ENCODE measurements at regions not wholly inside any gene's neighbourhood (a gene's known extent, or its start where the extent isn't known, plus 50 kb on each side); places are given as distances from the start of the nearest gene placed in this dataset.

GRCh38 chr6:10309457-10310329 is 105.2 kb downstream of the TFAP2A start:
- Histone ChIP-seq H3K9me3 (ENCODE audit: control insufficient read depth in 2 of 2, insufficient read depth in 1 of 2, low read length in 1 of 2) (no peaks in the 10 kb centered on the region), H3K27ac (ENCODE audit: low read depth in 1 of 2, low read length in 1 of 2) (no peak overlapping the region), H3K27me3 (ENCODE audit: control insufficient read depth in 2 of 2, insufficient read depth in 1 of 2, low read length in 1 of 2) (no peaks in the 10 kb centered on the region), H3K4me3 (ENCODE audit: low read length in 2 of 2) (no peak overlapping the region), H3K36me3 (ENCODE audit: control insufficient read depth in 2 of 2, insufficient read depth in 2 of 2, low read length in 1 of 2) (no peaks in the 10 kb centered on the region), H3K4me1 (ENCODE audit: control insufficient read depth in 2 of 2, insufficient read depth in 2 of 2, low read length in 2 of 2) (no peaks in the 10 kb centered on the region)
- DNase-seq (ENCODE audit: low read depth in 6 of 9, low spot score in 9 of 9), result no peak
- WGBS, result 66% methylated on average over 7 of the region's 7 CpGs

GRCh38 chr6:10307476-10307875 is 107.4 kb downstream of the TFAP2A start:
- Histone ChIP-seq H3K9me3 (ENCODE audit: control insufficient read depth in 2 of 2, insufficient read depth in 1 of 2, low read length in 1 of 2) (no peaks in the 10 kb centered on the region), H3K36me3 (ENCODE audit: control insufficient read depth in 2 of 2, insufficient read depth in 2 of 2, low read length in 1 of 2) (no peaks in the 10 kb centered on the region), H3K27ac (ENCODE audit: low read depth in 1 of 2, low read length in 1 of 2) (no peak overlapping the region), H3K4me1 (ENCODE audit: control insufficient read depth in 2 of 2, insufficient read depth in 2 of 2, low read length in 2 of 2) (no peaks in the 10 kb centered on the region), H3K27me3 (ENCODE audit: control insufficient read depth in 2 of 2, insufficient read depth in 1 of 2, low read length in 1 of 2) (no peaks in the 10 kb centered on the region), H3K4me3 (ENCODE audit: low read length in 2 of 2) (no peak overlapping the region)
- 89% methylated on average over 3 of the region's 3 CpGs for WGBS
- DNase-seq (ENCODE audit: low read depth in 6 of 9, low spot score in 9 of 9), result no peak

- Histone ChIP-seq H3K27ac (ENCODE audit: low read depth in 1 of 2, low read length in 1 of 2) (no peak overlapping the region), H3K4me3 (ENCODE audit: low read length in 2 of 2) (no peak overlapping the region), H3K9me3 (ENCODE audit: control insufficient read depth in 2 of 2, insufficient read depth in 1 of 2, low read length in 1 of 2) (no peaks in the 10 kb centered on the region), H3K27me3 (ENCODE audit: control insufficient read depth in 2 of 2, insufficient read depth in 1 of 2, low read length in 1 of 2) (no peaks in the 10 kb centered on the region), H3K4me1 (ENCODE audit: control insufficient read depth in 2 of 2, insufficient read depth in 2 of 2, low read length in 2 of 2) (no peaks in the 10 kb centered on the region), H3K36me3 (ENCODE audit: control insufficient read depth in 2 of 2, insufficient read depth in 2 of 2, low read length in 1 of 2) (no peaks in the 10 kb centered on the region)
- DNase-seq (ENCODE audit: low read depth in 6 of 9, low spot score in 9 of 9), result no peak
- WGBS, result 98% methylated on average over 7 of the region's 7 CpGs
These were observed 107.8 kb downstream of the TFAP2A start for GRCh38 chr6:10307028-10307427.

GRCh38 chr6:10305790-10306415 is 109.0 kb downstream of the TFAP2A start:
- no peaks in the 10 kb centered on the region for H3K36me3 ChIP-seq (ENCODE audit: control insufficient read depth in 2 of 2, insufficient read depth in 2 of 2, low read length in 1 of 2)
- H3K27ac ChIP-seq (ENCODE audit: low read depth in 1 of 2, low read length in 1 of 2), result no peak overlapping the region
- H3K4me3 ChIP-seq (ENCODE audit: low read length in 2 of 2), result no peak overlapping the region
- H3K9me3 ChIP-seq (ENCODE audit: control insufficient read depth in 2 of 2, insufficient read depth in 1 of 2, low read length in 1 of 2), result no peaks in the 10 kb centered on the region
- 91% methylated on average over 7 of the region's 7 CpGs for WGBS
- no peaks in the 10 kb centered on the region for H3K27me3 ChIP-seq (ENCODE audit: control insufficient read depth in 2 of 2, insufficient read depth in 1 of 2, low read length in 1 of 2)
- no peaks in the 10 kb centered on the region for H3K4me1 ChIP-seq (ENCODE audit: control insufficient read depth in 2 of 2, insufficient read depth in 2 of 2, low read length in 2 of 2)
- no peak for DNase-seq (ENCODE audit: low read depth in 6 of 9, low spot score in 9 of 9)

GRCh38 chr6:10303608-10304506 is 111.0 kb downstream of the TFAP2A start:
- Histone ChIP-seq H3K4me1 (ENCODE audit: control insufficient read depth in 2 of 2, insufficient read depth in 2 of 2, low read length in 2 of 2) (no peaks in the 10 kb centered on the region), H3K4me3 (ENCODE audit: low read length in 2 of 2) (no peak overlapping the region), H3K36me3 (ENCODE audit: control insufficient read depth in 2 of 2, insufficient read depth in 2 of 2, low read length in 1 of 2) (no peaks in the 10 kb centered on the region), H3K9me3 (ENCODE audit: control insufficient read depth in 2 of 2, insufficient read depth in 1 of 2, low read length in 1 of 2) (no peaks in the 10 kb centered on the region), H3K27me3 (ENCODE audit: control insufficient read depth in 2 of 2, insufficient read depth in 1 of 2, low read length in 1 of 2) (no peaks in the 10 kb centered on the region), H3K27ac (ENCODE audit: low read depth in 1 of 2, low read length in 1 of 2) (no peak overlapping the region)
- 73% methylated on average over 7 of the region's 7 CpGs for WGBS
- DNase-seq (ENCODE audit: low read depth in 6 of 9, low spot score in 9 of 9), result no peak

- no peaks in the 10 kb centered on the region for H3K27me3 ChIP-seq (ENCODE audit: control insufficient read depth in 2 of 2, insufficient read depth in 1 of 2, low read length in 1 of 2)
- no peak for DNase-seq (ENCODE audit: low read depth in 6 of 9, low spot score in 9 of 9)
These were observed 112.2 kb downstream of the TFAP2A start for GRCh38 chr6:10302566-10303235.

GRCh38 chr6:10300071-10300470 is 114.8 kb downstream of the TFAP2A start:
- WGBS, result 97% methylated on average over 2 of the region's 2 CpGs
- no peak for DNase-seq (ENCODE audit: low read depth in 6 of 9, low spot score in 9 of 9)
- H3K9me3 ChIP-seq (ENCODE audit: control insufficient read depth in 2 of 2, insufficient read depth in 1 of 2, low read length in 1 of 2), result no peaks in the 10 kb centered on the region

More at GRCh38 chr6:10302566-10303235, 112.2 kb downstream of the TFAP2A start:
- no peak overlapping the region for H3K4me3 ChIP-seq (ENCODE audit: low read length in 2 of 2)
- no peaks in the 10 kb centered on the region for H3K4me1 ChIP-seq (ENCODE audit: control insufficient read depth in 2 of 2, insufficient read depth in 2 of 2, low read length in 2 of 2)
- H3K9me3 ChIP-seq (ENCODE audit: control insufficient read depth in 2 of 2, insufficient read depth in 1 of 2, low read length in 1 of 2), result no peaks in the 10 kb centered on the region
- 79% methylated on average over 6 of the region's 6 CpGs for WGBS
- no peaks in the 10 kb centered on the region for H3K36me3 ChIP-seq (ENCODE audit: control insufficient read depth in 2 of 2, insufficient read depth in 2 of 2, low read length in 1 of 2)
- H3K27ac ChIP-seq (ENCODE audit: low read depth in 1 of 2, low read length in 1 of 2), result no peak overlapping the region

GRCh38 chr6:10297832-10298231 is 117.0 kb downstream of the TFAP2A start:
- WGBS, result 43% methylated on average over 4 of the region's 4 CpGs
- H3K27ac ChIP-seq (ENCODE audit: low read depth in 1 of 2, low read length in 1 of 2), result no peak overlapping the region
- no peak for DNase-seq (ENCODE audit: low read depth in 6 of 9, low spot score in 9 of 9)
- no peak overlapping the region for H3K4me3 ChIP-seq (ENCODE audit: low read length in 2 of 2)
- H3K4me1 ChIP-seq (ENCODE audit: control insufficient read depth in 2 of 2, insufficient read depth in 2 of 2, low read length in 2 of 2), result no peaks in the 10 kb centered on the region
- H3K27me3 ChIP-seq (ENCODE audit: control insufficient read depth in 2 of 2, insufficient read depth in 1 of 2, low read length in 1 of 2), result no peaks in the 10 kb centered on the region
- no peaks in the 10 kb centered on the region for H3K36me3 ChIP-seq (ENCODE audit: control insufficient read depth in 2 of 2, insufficient read depth in 2 of 2, low read length in 1 of 2)
- no peaks in the 10 kb centered on the region for H3K9me3 ChIP-seq (ENCODE audit: control insufficient read depth in 2 of 2, insufficient read depth in 1 of 2, low read length in 1 of 2)

More at GRCh38 chr6:10300071-10300470, 114.8 kb downstream of the TFAP2A start:
- Histone ChIP-seq H3K4me3 (ENCODE audit: low read length in 2 of 2) (no peak overlapping the region), H3K36me3 (ENCODE audit: control insufficient read depth in 2 of 2, insufficient read depth in 2 of 2, low read length in 1 of 2) (no peaks in the 10 kb centered on the region), H3K27ac (ENCODE audit: low read depth in 1 of 2, low read length in 1 of 2) (no peak overlapping the region), H3K4me1 (ENCODE audit: control insufficient read depth in 2 of 2, insufficient read depth in 2 of 2, low read length in 2 of 2) (no peaks in the 10 kb centered on the region), H3K27me3 (ENCODE audit: control insufficient read depth in 2 of 2, insufficient read depth in 1 of 2, low read length in 1 of 2) (no peaks in the 10 kb centered on the region)

All from thymus (tissue), 11 donors.